Endothelial cell of umbilical vein (primary cell): ENCODE measurements at regions not wholly inside any gene's neighbourhood (a gene's known extent, or its start where the extent isn't known, plus 50 kb on each side); places are given as distances from the start of the nearest gene placed in this dataset.

ENCODE experiments used
- BruUV-seq: library from RNA; stranded (reverse); fragments of 400-500 nt; replicated peaks from 2 replicates; lab custom pipeline; 2021; lab: Mats Ljungman, UMichigan
- CTCF ChIA-PET: fragments of 300-600, 350-600 bp; sonication (Branson Sonifier 250); formaldehyde crosslinking; loops from one replicate; lab custom pipeline; 2021; ENCODE audit warnings: antibody characterized with exemption, inconsistent platforms; lab: Charles Lee
- POLR2A ChIA-PET: fragments of 300-600, 350-600 bp; sonication (Branson Sonifier 250); formaldehyde crosslinking; loops from one replicate; lab custom pipeline; 2021; ENCODE audit warnings: antibody characterized with exemption, inconsistent platforms; lab: Charles Lee
- DNase-seq: peaks from one replicate; pipeline ENCODE4 v3.0.0-alpha.2; 2011; ENCODE audit warnings: low read depth, low spot score
- FAIRE-seq: peaks from 2 replicates; lab custom pipeline; 2011; peaks lifted over from hg19 to GRCh38; lab: Jason Lieb, UNC
- H2AFZ ChIP-seq: 2 replicates; pipeline ENCODE4 v1.6.0; 2012; ENCODE audit warnings: low read depth, low read length, control low read depth, inconsistent platforms
- H3K27ac ChIP-seq: 2 replicates; pipeline ENCODE4 v1.5.1; 2011; ENCODE audit warnings: low read depth, mild to moderate bottlenecking, control low read depth, low read length, moderate library complexity; ENCODE audit not compliant: insufficient read depth
- H3K27me3 ChIP-seq, 2 experiments: 2 replicates each; pipeline versions ENCODE4 v1.6.0 to v1.6.1; 2011; ENCODE audit warnings: low read length in 2 of 2, mixed read lengths in 1 of 2; ENCODE audit not compliant: control insufficient read depth in 2 of 2, insufficient read depth in 2 of 2
- H3K36me3 ChIP-seq, 2 experiments: 2 replicates in 1 of 2; 3 replicates in 1 of 2; pipeline ENCODE4 v1.5.1; 2011; ENCODE audit warnings: low read length in 2 of 2, mild to moderate bottlenecking in 1 of 2, moderate library complexity in 1 of 2; ENCODE audit not compliant: control insufficient read depth in 2 of 2, insufficient read depth in 2 of 2; ENCODE audit errors: extremely low read depth in 1 of 2
- H3K4me1 ChIP-seq: 3 replicates; pipeline ENCODE4 v1.5.1; 2011; ENCODE audit warnings: mild to moderate bottlenecking, low read length; ENCODE audit not compliant: control insufficient read depth, insufficient read depth; ENCODE audit errors: extremely low read depth
- H3K4me2 ChIP-seq: 2 replicates; pipeline ENCODE4 v1.6.1; 2011; ENCODE audit warnings: low read length, control low read depth, mixed read lengths; ENCODE audit not compliant: insufficient read depth
- H3K4me3 ChIP-seq, 3 experiments: fragments of 200-600 bp in 1 of 3; sonication (generic), shearing (Covaris generic) in 1 of 3; replicated peaks in 1 of 3; 2 replicates each; pipeline ENCODE4 v1.5.1; 2011 to 2016; ENCODE audit warnings: control low read depth in 3 of 3, low read length in 3 of 3, mild to moderate bottlenecking in 2 of 3, inconsistent platforms in 1 of 3, low read depth in 1 of 3, moderate library complexity in 1 of 3; ENCODE audit not compliant: insufficient read depth in 1 of 3
- H3K79me2 ChIP-seq: 2 replicates; pipeline ENCODE4 v1.6.0; 2012; ENCODE audit warnings: low read length, inconsistent platforms; ENCODE audit not compliant: control insufficient read depth, insufficient read depth
- H3K9ac ChIP-seq: replicated peaks from 2 replicates; pipeline ENCODE3; 2011; ENCODE audit warnings: low read length, control low read depth; ENCODE audit not compliant: insufficient read depth; ENCODE audit errors: extremely low read depth
- H3K9me1 ChIP-seq: replicated peaks from 3 replicates; pipeline ENCODE4 v1.6.0; 2011; ENCODE audit warnings: mild to moderate bottlenecking, low read length; ENCODE audit not compliant: control insufficient read depth, insufficient read depth; ENCODE audit errors: extremely low read depth
- H3K9me3 ChIP-seq: replicated peaks from 2 replicates; pipeline ENCODE4 v1.5.1; 2012; ENCODE audit warnings: low read length, inconsistent platforms; ENCODE audit not compliant: control insufficient read depth, insufficient read depth
- H4K20me1 ChIP-seq: replicated peaks from 2 replicates; pipeline ENCODE3; 2011; ENCODE audit warnings: mild to moderate bottlenecking, low read length; ENCODE audit not compliant: control insufficient read depth, insufficient read depth; ENCODE audit errors: extremely low read depth
- EZH2 ChIP-seq: IDR thresholded peaks from 2 replicates; pipeline ENCODE4 v1.6.1; 2012; ENCODE audit warnings: borderline replicate concordance, low read depth, mild to moderate bottlenecking, moderate library complexity, low read length, inconsistent platforms; ENCODE audit not compliant: severe bottlenecking
- FOS ChIP-seq: IDR thresholded peaks from 2 replicates; pipeline ENCODE4 v1.6.1; 2011; ENCODE audit warnings: mild to moderate bottlenecking, low read length, moderate library complexity, borderline replicate concordance; ENCODE audit not compliant: insufficient read depth
- GATA2 ChIP-seq: IDR thresholded peaks from 2 replicates; pipeline ENCODE4 v1.7.0; 2011; ENCODE audit warnings: low read depth, mild to moderate bottlenecking, moderate library complexity, mixed read lengths, low read length; ENCODE audit not compliant: insufficient read length, insufficient read depth
- JUN ChIP-seq: IDR thresholded peaks from 2 replicates; pipeline ENCODE4 v1.6.1; 2011; ENCODE audit warnings: borderline replicate concordance, low read depth; ENCODE audit not compliant: insufficient read length, insufficient read depth
- MAX ChIP-seq: IDR thresholded peaks from 2 replicates; pipeline ENCODE4 v1.6.1; 2011; ENCODE audit not compliant: insufficient read depth, insufficient read length
- MYC ChIP-seq: IDR thresholded peaks from one replicate; pipeline ENCODE4 v1.6.1; 2011; ENCODE audit warnings: mild to moderate bottlenecking, low read depth, low read length
- POLR2A ChIP-seq: IDR thresholded peaks from 2 replicates; pipeline ENCODE4 v1.6.1; 2012; ENCODE audit warnings: low read depth, mild to moderate bottlenecking, control low read depth, low read length
- POLR2AphosphoS5 ChIP-seq: IDR thresholded peaks from 2 replicates; pipeline ENCODE4 v1.6.1; 2012; ENCODE audit warnings: low read depth, mild to moderate bottlenecking, control low read depth, low read length, moderate library complexity; ENCODE audit not compliant: insufficient read depth
- dilution Hi-C: fragments of 300-500 bp; cut with MboI; formaldehyde crosslinking; loops from one replicate; pipeline ENCODE4 v1.15.0; 2019; ENCODE audit warnings: low sequenced_read_pairs; ENCODE audit not compliant: extremely low pct_ligation_motif_present
- intact Hi-C: fragments of 100-400 bp; cut with micrococcal nuclease; formaldehyde crosslinking; loops from one replicate; pipeline ENCODE4 v1.10.0; 2022
- TF ChIP-seq, protein P1 (sequence below), 2 donors: IDR thresholded peaks; 1 replicate in 1 of 2; 2 replicates in 1 of 2; pipeline ENCODE4 v1.5.1; 2011; ENCODE audit warnings: low read length in 2 of 2, mild to moderate bottlenecking in 2 of 2, moderate library complexity in 2 of 2, control low read depth in 1 of 2, inconsistent platforms in 1 of 2, low read depth in 1 of 2; ENCODE audit not compliant: insufficient read depth in 1 of 2; ENCODE audit errors: extremely low read depth in 1 of 2

- FAIRE-seq: no peak
- Histone ChIP-seq H3K4me1 (no peaks in the 10 kb centered on the region), H3K9me3 (no peaks in the 10 kb centered on the region), H3K79me2 (no peaks in the 10 kb centered on the region), H3K36me3 (no peaks in the 10 kb centered on the region), H4K20me1 (no peaks in the 10 kb centered on the region), H3K9me1 (no peaks in the 10 kb centered on the region), H3K27ac (no peak overlapping the region), H3K9ac (no peak overlapping the region), H3K27me3 (no peaks in the 10 kb centered on the region), H3K4me2 (no peak overlapping the region), H3K4me3 (no peak overlapping the region), H2AFZ (no peak overlapping the region)
- ChIA-PET POLR2A (no interaction called here), CTCF (interaction anchor here (1.2 to 1.4 kb wide), 2 partner anchors 9 to 11 kb away, joined by 4 to 5 read pairs; no protein-coding TSS in a partner anchor)
- DNase-seq: no peak
- intact Hi-C loops (no loop called here), dilution Hi-C loops (no loop called here)
- TF ChIP-seq POLR2A (no peak), EZH2 (no peak), JUN (no peak), GATA2 (no peak), MYC (no peak), POLR2AphosphoS5 (no peak), FOS (no peak), MAX (no peak)
- TF ChIP-seq, protein P1, sequence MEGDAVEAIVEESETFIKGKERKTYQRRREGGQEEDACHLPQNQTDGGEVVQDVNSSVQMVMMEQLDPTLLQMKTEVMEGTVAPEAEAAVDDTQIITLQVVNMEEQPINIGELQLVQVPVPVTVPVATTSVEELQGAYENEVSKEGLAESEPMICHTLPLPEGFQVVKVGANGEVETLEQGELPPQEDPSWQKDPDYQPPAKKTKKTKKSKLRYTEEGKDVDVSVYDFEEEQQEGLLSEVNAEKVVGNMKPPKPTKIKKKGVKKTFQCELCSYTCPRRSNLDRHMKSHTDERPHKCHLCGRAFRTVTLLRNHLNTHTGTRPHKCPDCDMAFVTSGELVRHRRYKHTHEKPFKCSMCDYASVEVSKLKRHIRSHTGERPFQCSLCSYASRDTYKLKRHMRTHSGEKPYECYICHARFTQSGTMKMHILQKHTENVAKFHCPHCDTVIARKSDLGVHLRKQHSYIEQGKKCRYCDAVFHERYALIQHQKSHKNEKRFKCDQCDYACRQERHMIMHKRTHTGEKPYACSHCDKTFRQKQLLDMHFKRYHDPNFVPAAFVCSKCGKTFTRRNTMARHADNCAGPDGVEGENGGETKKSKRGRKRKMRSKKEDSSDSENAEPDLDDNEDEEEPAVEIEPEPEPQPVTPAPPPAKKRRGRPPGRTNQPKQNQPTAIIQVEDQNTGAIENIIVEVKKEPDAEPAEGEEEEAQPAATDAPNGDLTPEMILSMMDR (IDR thresholded peaks at IDR 0.05; ENCODE audit: extremely low read depth in 1 of 2, insufficient read depth in 1 of 2, low read depth in 1 of 2, low read length in 2 of 2): no peak
- BruUV-seq: no TSS peak
These were observed 445.4 kb upstream of the DSEL start for GRCh38 chr18:67961701-67962440.
